Osteoblast (primary cell): ENCODE measurements at regions not wholly inside any gene's neighbourhood (a gene's known extent, or its start where the extent isn't known, plus 50 kb on each side); places are given as distances from the start of the nearest gene placed in this dataset.

Experiments used
- DNase-seq: peaks from one replicate; pipeline ENCODE4 v3.0.0; 2011; ENCODE audit warnings: low spot score, mixed read lengths; ENCODE audit not compliant: insufficient read length; ENCODE audit errors: missing footprints
- H2AFZ ChIP-seq: 2 replicates; pipeline ENCODE4 v1.6.0; 2011; ENCODE audit warnings: mild to moderate bottlenecking, low read length
- H3K27ac ChIP-seq: 2 replicates; pipeline ENCODE4 v1.5.1; 2011; ENCODE audit warnings: mild to moderate bottlenecking, low read depth, low read length, moderate library complexity
- H3K27me3 ChIP-seq: 2 replicates; pipeline ENCODE4 v1.6.0; 2012; ENCODE audit warnings: mild to moderate bottlenecking, control low read depth, inconsistent platforms, low read length, moderate library complexity; ENCODE audit not compliant: insufficient read depth
- H3K36me3 ChIP-seq: 2 replicates; pipeline ENCODE4 v1.5.1; 2011; ENCODE audit warnings: mild to moderate bottlenecking, low read length, control low read depth, moderate library complexity; ENCODE audit not compliant: insufficient read depth
- H3K4me1 ChIP-seq: 2 replicates; pipeline ENCODE4 v1.5.1; 2011; ENCODE audit warnings: mild to moderate bottlenecking, low read length, control low read depth, moderate library complexity; ENCODE audit not compliant: insufficient read depth
- H3K4me2 ChIP-seq: 2 replicates; pipeline ENCODE4 v1.6.0; 2011; ENCODE audit warnings: mild to moderate bottlenecking, low read length; ENCODE audit not compliant: insufficient read depth
- H3K4me3 ChIP-seq: fragments of 200-600 bp; sonication (generic); 3 replicates; pipeline ENCODE4 v1.5.1; 2012; ENCODE audit warnings: mild to moderate bottlenecking, low read length, inconsistent platforms; ENCODE audit not compliant: insufficient read depth
- H3K79me2 ChIP-seq: 2 replicates; pipeline ENCODE4 v1.6.0; 2012; ENCODE audit warnings: mild to moderate bottlenecking, low read length, control low read depth, inconsistent platforms; ENCODE audit not compliant: insufficient read depth
- H3K9me3 ChIP-seq: 2 replicates; pipeline ENCODE4 v1.5.1; 2011; ENCODE audit warnings: low read depth, low read length, control low read depth
- H4K20me1 ChIP-seq: 2 replicates; pipeline ENCODE4 v1.6.0; 2012; ENCODE audit warnings: mild to moderate bottlenecking, low read length, control low read depth; ENCODE audit not compliant: insufficient read depth
- TF ChIP-seq, protein P1 (sequence below): IDR thresholded peaks from 2 replicates; pipeline ENCODE4 v1.5.1; 2011; ENCODE audit warnings: mild to moderate bottlenecking, low read depth, low read length, moderate library complexity; ENCODE audit errors: extremely low read depth

DNA sequence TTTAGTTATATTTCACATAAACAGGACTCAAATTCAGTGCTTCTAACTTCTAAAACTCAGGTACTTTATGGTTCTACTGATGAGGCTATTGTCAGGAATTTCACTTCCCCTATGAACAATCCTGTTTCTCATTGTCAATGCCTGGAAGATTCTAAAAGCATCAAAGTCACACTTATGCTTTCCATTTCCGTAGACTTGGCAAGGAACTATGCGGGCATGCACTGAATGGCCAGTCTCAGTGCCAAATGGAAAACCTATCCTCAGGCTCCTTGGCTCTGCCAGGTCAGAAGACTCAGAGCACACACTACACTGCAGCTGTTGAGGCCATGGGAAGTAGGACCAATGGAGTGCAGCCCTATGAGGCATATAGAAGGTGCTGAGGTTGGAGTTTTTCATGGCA is 97.0 kb upstream of the PTPN13 start:
- Histone ChIP-seq H2AFZ (no peak overlapping the region), H3K27me3 (no peaks in the 10 kb centered on the region), H3K4me3 (no peak overlapping the region), H3K27ac (no peak overlapping the region), H3K9me3 (no peaks in the 10 kb centered on the region), H3K4me2 (no peak overlapping the region), H3K79me2 (no peaks in the 10 kb centered on the region), H3K36me3 (no peaks in the 10 kb centered on the region), H4K20me1 (no peaks in the 10 kb centered on the region), H3K4me1 (peaks cover 21% of the 10 kb centered on the region)
- TF ChIP-seq, protein P1, sequence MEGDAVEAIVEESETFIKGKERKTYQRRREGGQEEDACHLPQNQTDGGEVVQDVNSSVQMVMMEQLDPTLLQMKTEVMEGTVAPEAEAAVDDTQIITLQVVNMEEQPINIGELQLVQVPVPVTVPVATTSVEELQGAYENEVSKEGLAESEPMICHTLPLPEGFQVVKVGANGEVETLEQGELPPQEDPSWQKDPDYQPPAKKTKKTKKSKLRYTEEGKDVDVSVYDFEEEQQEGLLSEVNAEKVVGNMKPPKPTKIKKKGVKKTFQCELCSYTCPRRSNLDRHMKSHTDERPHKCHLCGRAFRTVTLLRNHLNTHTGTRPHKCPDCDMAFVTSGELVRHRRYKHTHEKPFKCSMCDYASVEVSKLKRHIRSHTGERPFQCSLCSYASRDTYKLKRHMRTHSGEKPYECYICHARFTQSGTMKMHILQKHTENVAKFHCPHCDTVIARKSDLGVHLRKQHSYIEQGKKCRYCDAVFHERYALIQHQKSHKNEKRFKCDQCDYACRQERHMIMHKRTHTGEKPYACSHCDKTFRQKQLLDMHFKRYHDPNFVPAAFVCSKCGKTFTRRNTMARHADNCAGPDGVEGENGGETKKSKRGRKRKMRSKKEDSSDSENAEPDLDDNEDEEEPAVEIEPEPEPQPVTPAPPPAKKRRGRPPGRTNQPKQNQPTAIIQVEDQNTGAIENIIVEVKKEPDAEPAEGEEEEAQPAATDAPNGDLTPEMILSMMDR: no peak
- no peak for DNase-seq

DNA sequence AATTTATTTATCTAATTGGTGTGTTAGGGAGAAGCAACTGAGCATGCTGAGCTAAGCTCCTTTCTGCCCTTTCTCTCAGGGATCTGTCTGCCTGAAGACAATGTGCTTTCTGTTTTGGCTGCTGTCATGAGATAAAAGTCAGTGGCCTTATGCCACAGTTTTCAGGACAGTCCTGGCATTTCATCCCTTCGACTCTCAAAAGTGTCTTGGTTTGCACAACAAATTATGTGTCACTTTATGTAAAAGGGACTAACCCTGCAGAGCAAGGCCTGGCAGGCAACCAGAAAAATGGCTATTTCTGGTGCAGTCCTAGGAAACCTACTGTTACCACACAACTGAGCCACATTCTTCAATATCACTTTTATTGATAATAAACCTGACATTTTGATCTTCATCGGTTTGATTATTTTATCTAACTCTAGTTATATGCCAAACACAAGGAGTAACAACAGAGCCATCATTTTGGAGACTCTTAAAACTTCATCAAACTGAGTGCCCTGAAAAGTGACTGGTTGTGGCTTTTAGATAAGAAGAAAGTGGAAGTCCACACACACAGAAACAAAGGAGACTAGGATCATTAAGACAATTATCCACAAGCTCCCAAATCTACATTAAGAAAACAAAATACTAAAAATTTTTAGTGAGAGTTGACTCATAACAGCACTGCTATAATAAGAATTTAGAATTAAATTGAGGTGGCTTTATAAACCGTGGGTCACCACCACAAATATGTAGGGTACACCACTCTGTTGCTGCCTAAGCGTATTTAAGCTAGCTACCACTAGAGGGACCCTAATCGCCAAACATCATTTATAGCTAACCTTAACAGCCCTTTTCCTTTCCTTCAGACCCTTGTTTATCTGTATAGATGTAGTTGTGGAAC is 95.9 kb upstream of the PTPN13 start:
- H3K27me3 ChIP-seq: no peaks in the 10 kb centered on the region
- TF ChIP-seq, protein P1: peak; percentile 88
- no peaks in the 10 kb centered on the region for H3K36me3 ChIP-seq
- H3K4me3 ChIP-seq: no peak overlapping the region
- H3K4me2 ChIP-seq: peak overlapping the region; percentile 35
- peak; percentile 51 for DNase-seq
- H3K9me3 ChIP-seq: no peaks in the 10 kb centered on the region
- H3K79me2 ChIP-seq: no peaks in the 10 kb centered on the region
- no peak overlapping the region for H3K27ac ChIP-seq
- no peaks in the 10 kb centered on the region for H4K20me1 ChIP-seq
- H2AFZ ChIP-seq: no peak overlapping the region
- peaks cover 21% of the 10 kb centered on the region for H3K4me1 ChIP-seq

DNA sequence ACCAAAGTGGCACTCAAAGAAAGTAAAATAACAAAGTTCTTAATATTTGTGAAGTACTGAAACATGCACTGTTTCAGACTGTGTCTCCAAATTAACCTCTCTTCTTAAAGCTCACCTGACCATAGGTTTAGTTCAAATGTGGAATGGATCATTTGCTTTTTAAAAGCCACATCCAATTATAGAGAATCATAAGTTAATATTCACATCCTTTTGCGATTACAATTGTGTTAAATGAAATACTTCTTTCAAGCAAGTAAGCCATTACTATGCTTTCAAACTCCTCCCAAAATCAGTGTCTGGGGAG is 95.3 kb upstream of the PTPN13 start:
- no peaks in the 10 kb centered on the region for H3K79me2 ChIP-seq
- no peaks in the 10 kb centered on the region for H3K9me3 ChIP-seq
- no peak for DNase-seq
- no peaks in the 10 kb centered on the region for H4K20me1 ChIP-seq
- H3K4me1 ChIP-seq: peaks cover 21% of the 10 kb centered on the region
- no peaks in the 10 kb centered on the region for H3K36me3 ChIP-seq
- H3K27ac ChIP-seq: no peak overlapping the region
- no peak overlapping the region for H3K4me3 ChIP-seq
- H3K4me2 ChIP-seq: no peak overlapping the region
- H2AFZ ChIP-seq: no peak overlapping the region
- no peaks in the 10 kb centered on the region for H3K27me3 ChIP-seq
- TF ChIP-seq, protein P1: no peak

DNA sequence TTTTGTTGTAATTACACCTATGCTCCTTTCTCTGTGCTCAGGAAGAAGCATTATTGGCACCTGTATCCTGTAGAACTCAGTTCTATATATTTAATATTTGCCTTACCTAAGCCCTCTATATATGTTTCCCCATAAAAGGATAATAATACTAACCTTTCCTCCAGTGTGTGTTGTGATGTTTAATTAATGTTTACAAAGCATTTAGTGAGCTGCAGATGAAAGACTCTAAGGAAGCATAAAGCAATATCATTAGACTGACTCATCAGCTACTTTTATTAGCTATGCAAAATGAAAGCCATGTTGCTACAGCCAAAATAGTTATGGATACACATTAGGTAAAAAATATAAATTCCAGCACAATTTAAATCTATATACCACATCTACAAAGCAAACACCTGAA is 93.6 kb upstream of the PTPN13 start:
- Histone ChIP-seq H3K27ac (no peak overlapping the region), H3K79me2 (no peaks in the 10 kb centered on the region), H3K27me3 (no peaks in the 10 kb centered on the region), H4K20me1 (no peaks in the 10 kb centered on the region), H3K4me1 (peaks cover 21% of the 10 kb centered on the region), H3K4me3 (no peak overlapping the region), H3K36me3 (no peaks in the 10 kb centered on the region), H2AFZ (no peak overlapping the region), H3K4me2 (no peak overlapping the region), H3K9me3 (no peaks in the 10 kb centered on the region)
- DNase-seq: no peak
- TF ChIP-seq, protein P1: no peak
